Left renal pelvis (tissue), 4 donors: ENCODE measurements at regions not wholly inside any gene's neighbourhood (a gene's known extent, or its start where the extent isn't known, plus 50 kb on each side); places are given as distances from the start of the nearest gene placed in this dataset.
"Not testable (repeated sequence)": the region's sequence is repeated elsewhere in the genome, so short reads cannot be mapped to it uniquely, and the experiment has no call there.

Source experiments
- DNase-seq, 4 donors: peaks; one replicate each; pipeline ENCODE4 v3.0.0-alpha.2; 2013; ENCODE audit warnings: low read depth in 4 of 4, low spot score in 3 of 4

- not testable (repeated sequence) for DNase-seq
Measured at GRCh38 chr2:134061066-134061465, 192.8 kb upstream of the MGAT5 start.

- DNase-seq, result not testable (repeated sequence)
Measured at GRCh38 chr2:134062235-134062634, 191.6 kb upstream of the MGAT5 start.

DNA sequence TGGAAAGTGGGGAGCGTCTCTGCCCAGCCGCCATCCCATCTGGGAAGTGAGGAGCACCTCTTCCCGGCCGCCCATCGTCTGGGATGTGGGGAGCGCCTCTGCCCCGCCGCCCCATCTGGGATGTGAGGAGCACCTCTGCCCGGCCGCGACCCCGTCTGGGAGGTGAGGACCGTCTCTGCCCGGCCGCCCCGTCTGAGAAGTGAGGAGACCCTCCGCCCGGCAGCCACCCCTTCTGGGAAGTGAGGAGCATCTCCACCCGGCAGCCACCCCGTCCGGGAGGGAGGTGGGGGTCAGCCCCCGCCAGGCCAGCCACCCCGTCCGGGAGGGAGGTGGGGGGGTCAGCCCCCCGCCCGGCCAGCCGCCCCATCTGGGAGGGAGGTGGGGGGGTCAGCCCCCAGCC lies 190.0 kb upstream of the MGAT5 start:
- DNase-seq, result not testable (repeated sequence)

DNA sequence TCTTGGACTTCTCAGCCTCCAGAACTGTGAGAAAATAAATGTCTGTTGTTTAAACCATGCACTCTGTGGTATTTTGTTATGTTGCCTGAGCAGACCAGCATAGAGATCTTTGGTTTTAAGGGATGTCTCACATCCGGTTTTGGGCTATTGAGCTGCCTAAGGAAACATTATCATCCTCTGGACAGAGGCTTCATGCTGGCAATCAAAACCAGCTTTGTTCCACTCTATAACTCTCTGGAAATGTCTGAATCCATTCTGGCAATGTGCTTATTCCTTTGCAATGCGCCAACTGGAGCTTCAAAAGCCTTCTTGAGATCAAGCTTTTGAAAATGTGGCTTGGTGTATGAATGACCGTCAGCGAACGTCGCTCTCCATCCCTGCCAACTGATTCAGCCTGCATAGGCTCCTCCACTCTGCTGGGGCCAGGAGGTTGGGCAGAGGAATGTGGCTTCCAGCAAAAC lies 183.6 kb upstream of the MGAT5 start:
- no peak for DNase-seq

- no peak for DNase-seq
Measured at GRCh38 chr2:134072341-134072740, 181.5 kb upstream of the MGAT5 start.

- DNase-seq, result no peak
Measured at GRCh38 chr2:134073023-134073422, 180.8 kb upstream of the MGAT5 start.

GRCh38 chr2:134074619-134075018 lies 179.3 kb upstream of the MGAT5 start:
- no peak for DNase-seq

GRCh38 chr2:134075204-134075603 lies 178.7 kb upstream of the MGAT5 start:
- no peak for DNase-seq

DNA sequence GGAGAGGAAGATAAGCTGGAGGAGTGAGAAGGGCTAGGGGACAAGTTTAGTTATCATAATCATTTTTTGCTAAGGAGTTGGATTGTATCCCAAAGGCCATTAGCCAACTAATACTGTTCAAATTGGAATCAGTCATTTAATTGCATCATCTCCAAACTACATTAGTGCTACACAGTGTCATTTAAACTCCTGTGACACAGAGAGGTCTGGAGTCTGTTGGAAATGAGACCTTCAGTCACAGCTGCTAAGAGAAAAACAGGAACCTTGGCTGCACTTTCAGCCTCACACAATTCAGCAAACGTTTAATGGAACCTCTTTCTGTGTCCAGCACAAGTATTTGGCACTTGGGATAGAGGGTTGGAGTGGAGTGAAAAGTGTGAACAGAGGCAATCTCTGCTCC lies 175.5 kb upstream of the MGAT5 start:
- no peak for DNase-seq

DNA sequence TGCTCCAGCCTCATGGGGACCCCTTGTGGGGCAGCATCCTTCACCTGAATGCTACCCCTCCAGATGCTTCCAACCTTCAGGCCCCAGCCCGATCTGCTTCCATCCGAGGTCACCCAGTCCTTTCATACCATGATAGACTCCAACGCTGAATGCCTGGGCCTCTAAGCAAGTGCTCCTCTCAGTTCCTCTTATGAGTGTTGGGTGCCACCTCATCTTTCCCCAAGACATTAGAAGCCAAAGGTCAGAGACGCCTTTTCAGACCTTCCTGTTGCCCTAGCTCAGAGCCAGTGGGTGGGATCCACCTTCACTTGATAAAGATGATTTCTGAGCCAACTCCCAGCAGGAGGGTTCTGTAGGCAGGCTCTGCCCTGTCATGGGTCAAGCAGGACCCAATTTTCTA lies 174.5 kb upstream of the MGAT5 start:
- no peak for DNase-seq

- DNase-seq, result peak in 1 of 4 donors; percentile 3
Measured at GRCh38 chr2:134080386-134081089, 173.3 kb upstream of the MGAT5 start.

GRCh38 chr2:134081238-134081938 lies 172.5 kb upstream of the MGAT5 start:
- no peak for DNase-seq

GRCh38 chr2:134083548-134083947 lies 170.3 kb upstream of the MGAT5 start:
- DNase-seq, result no peak

GRCh38 chr2:134086594-134087219 lies 167.2 kb upstream of the MGAT5 start:
- no peak for DNase-seq

DNA sequence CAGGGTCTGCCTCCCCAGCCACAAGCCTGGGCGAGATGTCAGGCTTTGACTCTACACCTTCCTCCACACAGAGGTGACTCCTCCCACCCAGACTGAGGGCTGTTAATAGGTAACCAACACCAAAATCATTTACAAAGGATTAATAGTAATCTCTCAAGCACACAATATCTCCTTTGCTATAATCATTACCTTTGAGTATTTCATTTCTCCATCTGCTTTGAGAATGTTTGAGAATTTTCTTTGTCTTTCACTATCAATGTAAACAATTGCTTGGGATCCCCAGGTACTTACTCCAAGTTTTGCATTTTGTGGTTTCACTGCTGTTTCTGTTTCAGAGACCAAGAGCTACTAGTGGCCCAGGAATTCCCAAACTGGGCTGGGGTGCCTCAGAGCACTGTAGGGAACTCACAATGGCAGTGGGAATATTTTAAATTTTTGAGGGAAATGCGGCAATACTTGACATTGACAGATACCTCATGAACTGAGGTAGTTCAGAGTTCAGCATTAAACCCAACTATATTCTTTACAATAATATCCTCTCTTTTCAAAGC lies 166.4 kb upstream of the MGAT5 start:
- DNase-seq, result peak in 2 of 4 donors; percentile 17 to 36

GRCh38 chr2:134089454-134089853 lies 164.4 kb upstream of the MGAT5 start:
- no peak for DNase-seq

DNA sequence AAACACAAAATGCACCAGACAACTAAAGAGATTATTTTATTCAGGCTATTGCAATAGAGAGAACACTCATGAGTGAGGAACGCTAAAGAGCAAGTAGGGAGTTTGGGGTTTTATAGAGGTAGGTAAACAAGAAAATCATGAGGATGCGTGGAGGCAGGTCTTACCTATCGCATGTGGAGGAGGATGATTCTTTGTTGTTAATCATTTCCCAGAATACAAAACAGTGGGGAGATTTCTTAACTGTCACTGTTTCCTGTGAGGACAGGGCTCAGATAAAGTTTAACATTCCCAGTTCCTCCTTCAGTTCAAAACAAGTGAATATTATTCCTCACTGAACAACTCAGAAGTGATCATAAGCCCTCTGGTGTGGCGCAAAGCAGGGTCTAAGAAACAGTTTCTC lies 156.1 kb upstream of the MGAT5 start:
- DNase-seq, result no peak

GRCh38 chr2:134098321-134098720 lies 155.6 kb upstream of the MGAT5 start:
- no peak for DNase-seq

DNA sequence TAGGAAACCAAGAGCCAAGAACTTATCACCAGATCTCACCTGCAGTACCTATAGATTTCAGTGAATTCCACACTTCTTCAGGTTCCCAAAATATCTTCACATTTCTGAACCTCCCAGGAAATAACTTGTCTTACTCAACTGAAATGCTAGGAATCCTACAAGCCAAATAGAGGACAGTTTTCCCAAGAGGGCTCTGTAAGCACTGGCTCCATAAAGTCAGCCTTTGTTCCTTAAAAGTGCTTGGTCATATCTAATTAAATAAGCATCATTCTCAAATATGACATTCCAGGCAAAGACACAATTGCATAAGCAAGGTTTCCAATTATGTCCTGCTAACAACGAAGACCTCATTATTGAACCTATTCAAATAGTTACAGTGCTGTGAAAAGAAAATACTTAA lies 154.6 kb upstream of the MGAT5 start:
- no peak for DNase-seq

GRCh38 chr2:134103196-134103595 lies 150.7 kb upstream of the MGAT5 start:
- DNase-seq, result no peak

DNA sequence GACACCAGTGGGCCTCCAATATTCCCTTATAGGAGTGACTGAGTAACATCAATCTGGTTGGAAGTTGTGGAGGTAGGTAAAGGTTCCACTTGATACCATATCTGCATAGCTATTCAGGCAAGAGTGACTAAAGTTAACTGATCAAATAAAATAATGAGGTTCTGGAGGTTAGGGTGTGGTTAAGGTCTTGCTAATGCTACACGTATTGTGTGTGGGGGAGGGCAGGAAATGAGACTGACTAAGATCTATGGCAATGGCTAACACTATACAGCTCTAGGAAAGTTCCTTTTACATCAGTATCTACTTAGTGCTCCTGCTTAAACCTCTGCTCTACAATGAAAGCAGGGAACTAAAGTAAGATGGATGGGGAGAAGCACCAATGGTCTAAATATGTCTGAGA lies 149.1 kb upstream of the MGAT5 start:
- DNase-seq, result no peak

GRCh38 chr2:134107402-134107801 lies 146.5 kb upstream of the MGAT5 start:
- DNase-seq, result no peak
